Lung (tissue), 11 donors: ENCODE measurements at regions not wholly inside any gene's neighbourhood (a gene's known extent, or its start where the extent isn't known, plus 50 kb on each side); places are given as distances from the start of the nearest gene placed in this dataset.

Experiments used
- ATAC-seq: fragments of 200-7000 bp; cut with Tn5 transposase; one replicate; pipeline ENCODE4 v1.9.1; 2020; ENCODE audit warnings: moderate number of reproducible peaks; ENCODE audit not compliant: insufficient read depth, low FRiP score
- DNase-seq, 3 donors: peaks; one replicate each; pipeline ENCODE4 v3.0.0-alpha.2; 2013 to 2017
- H3K27ac ChIP-seq, 2 donors: one replicate each; pipeline ENCODE4 v1.5.1; 2013; ENCODE audit warnings: mild to moderate bottlenecking in 2 of 2, moderate library complexity in 2 of 2, control low read depth in 1 of 2, inconsistent platforms in 1 of 2, low read depth in 1 of 2, low read length in 1 of 2
- H3K27me3 ChIP-seq, 3 donors: one replicate each; pipeline ENCODE4 v1.5.1; 2013; ENCODE audit warnings: low read length in 2 of 3; ENCODE audit not compliant: control insufficient read depth in 3 of 3, insufficient read depth in 3 of 3
- H3K36me3 ChIP-seq, 4 donors: one replicate each; pipeline ENCODE4 v1.5.1; 2013; ENCODE audit warnings: low read length in 4 of 4, mild to moderate bottlenecking in 1 of 4, moderate library complexity in 1 of 4; ENCODE audit not compliant: control insufficient read depth in 4 of 4, insufficient read depth in 4 of 4
- H3K4me1 ChIP-seq, 5 donors: one replicate each; pipeline ENCODE4 v1.5.1; 2013; ENCODE audit warnings: low read length in 5 of 5, mild to moderate bottlenecking in 2 of 5, moderate library complexity in 1 of 5; ENCODE audit not compliant: control insufficient read depth in 5 of 5, insufficient read depth in 5 of 5
- H3K4me3 ChIP-seq: one replicate; pipeline ENCODE4 v1.5.1; 2013; ENCODE audit warnings: mild to moderate bottlenecking, control low read depth, moderate library complexity
- H3K9ac ChIP-seq, 2 donors: one replicate each; pipeline ENCODE4 v1.5.1; 2013; ENCODE audit warnings: low read length in 2 of 2, control low read depth in 1 of 2; ENCODE audit not compliant: insufficient read depth in 1 of 2
- H3K9me3 ChIP-seq, 4 donors: one replicate each; pipeline ENCODE4 v1.5.1; 2013; ENCODE audit warnings: low read length in 3 of 4, mild to moderate bottlenecking in 1 of 4, moderate library complexity in 1 of 4; ENCODE audit not compliant: control insufficient read depth in 4 of 4, insufficient read depth in 3 of 4
- CTCF ChIP-seq: IDR thresholded peaks from 2 replicates; pipeline ENCODE4 v1.5.1; 2012; ENCODE audit warnings: mild to moderate bottlenecking; ENCODE audit errors: control extremely low read depth, extremely low read depth
- WGBS, 2 donors: extraction: QIAGEN DNeasy Blood & Tissue Kit; methylation state at CpG; one replicate each; pipeline ENCODE4 v1.1.7; 2013; 5-methylcytosine and 5-hydroxymethylcytosine counted together
- donor health status: control.
- donor health status: control.
- donor health status: Bipolar disorder and iron deficiency.
- donor health status: healthy.
- donor health status: DM: yes; HTN: yes; CAD: no.

- H3K27me3 ChIP-seq = no peaks in the 10 kb centered on the region
- no peak overlapping the region for H3K9ac ChIP-seq
- peaks cover 0 to 4% (median 0%) of the 10 kb centered on the region in 5 donors for H3K4me1 ChIP-seq
- H3K27ac ChIP-seq = no peak overlapping the region
- DNase-seq (peak in 1 of 3 donors; percentile 24), ATAC-seq (no peak)
- H3K4me3 ChIP-seq = no peak overlapping the region
- TF ChIP-seq CTCF = no peak
- no peaks in the 10 kb centered on the region for H3K9me3 ChIP-seq
- H3K36me3 ChIP-seq = no peaks in the 10 kb centered on the region
- WGBS, 2 donors = 37 to 50% methylated on average over 1 of the region's 1 CpG
Observed at GRCh38 chr4:112884406-112884805, 165.0 kb upstream of the ANK2 start.

GRCh38 chr4:112885897-112886296 is 163.6 kb upstream of the ANK2 start:
- H3K36me3 ChIP-seq = no peaks in the 10 kb centered on the region
- TF ChIP-seq CTCF = no peak
- no peak overlapping the region for H3K27ac ChIP-seq

GRCh38 chr4:112888622-112889021 is 160.8 kb upstream of the ANK2 start:
- peaks cover 0 to 6% (median 0%) of the 10 kb centered on the region in 5 donors for H3K4me1 ChIP-seq
- no peak for TF ChIP-seq CTCF
- H3K27me3 ChIP-seq = no peaks in the 10 kb centered on the region
- ATAC-seq (no peak), DNase-seq (no peak)
- WGBS, 2 donors = 84 to 87% methylated on average over 2 of the region's 2 CpGs
- no peaks in the 10 kb centered on the region for H3K9me3 ChIP-seq
- H3K36me3 ChIP-seq = no peaks in the 10 kb centered on the region
- no peak overlapping the region for H3K9ac ChIP-seq
- no peak overlapping the region for H3K4me3 ChIP-seq
- no peak overlapping the region for H3K27ac ChIP-seq

More at GRCh38 chr4:112885897-112886296, 163.6 kb upstream of the ANK2 start:
- peaks cover 0 to 10% (median 0%) of the 10 kb centered on the region in 5 donors for H3K4me1 ChIP-seq
- H3K4me3 ChIP-seq = no peak overlapping the region
- 85 to 94% methylated on average over 2 of the region's 2 CpGs for WGBS, 2 donors
- H3K9ac ChIP-seq = no peak overlapping the region
- H3K27me3 ChIP-seq = no peaks in the 10 kb centered on the region
- no peaks in the 10 kb centered on the region for H3K9me3 ChIP-seq
- no peak for ATAC-seq
- DNase-seq = no peak

GRCh38 chr4:112889199-112889598 is 160.3 kb upstream of the ANK2 start:
- Histone ChIP-seq H3K9me3 (no peaks in the 10 kb centered on the region), H3K27me3 (no peaks in the 10 kb centered on the region), H3K4me1 (peaks cover 0 to 6% (median 0%) of the 10 kb centered on the region in 5 donors), H3K4me3 (no peak overlapping the region), H3K27ac (no peak overlapping the region), H3K36me3 (no peaks in the 10 kb centered on the region), H3K9ac (no peak overlapping the region)
- no peak for ATAC-seq
- DNase-seq = no peak
- no peak for TF ChIP-seq CTCF
